A549 (cell line): ENCODE measurements at regions not wholly inside any gene's neighbourhood (a gene's known extent, or its start where the extent isn't known, plus 50 kb on each side); places are given as distances from the start of the nearest gene placed in this dataset.

Source experiments
- ATAC-seq, 2 experiments: fragments of 200-7000 bp in 1 of 2; fragments of >200 bp in 1 of 2; cut with Nextera tagmentation in 1 of 2; cut with Tn5 transposase in 1 of 2; 3 replicates each; pipeline versions ENCODE4 v1.8.0 to v1.9.1; 2018 to 2020; ENCODE audit warnings: mild to moderate bottlenecking in 1 of 2, moderate library complexity in 1 of 2
- CTCF ChIA-PET: fragments of 300-600 bp; sonication (Branson Sonifier 250); formaldehyde crosslinking; extraction: SDS; loops from one replicate; lab custom pipeline; 2021; ENCODE audit warnings: antibody characterized with exemption, inconsistent platforms; lab: Yijun Ruan, JAX
- POLR2A ChIA-PET: fragments of 350-600 bp; formaldehyde crosslinking; extraction: SDS; loops from one replicate; lab custom pipeline; 2021; ENCODE audit warnings: antibody characterized with exemption, inconsistent platforms; lab: Yijun Ruan, JAX
- DNase-seq, 2 experiments: peaks; one replicate each; pipeline versions ENCODE4 v3.0.0 to v3.0.0-alpha.2; 2011 to 2016; ENCODE audit warnings: low read depth in 1 of 2, low spot score in 1 of 2
- FAIRE-seq: peaks from 2 replicates; lab custom pipeline; 2011; peaks lifted over from hg19 to GRCh38; lab: Jason Lieb, UNC
- H3K27ac ChIP-seq, 2 experiments: fragments of >200 bp; sonication (Bioruptor Twin); formaldehyde crosslinking; 3 replicates each; pipeline ENCODE4 v1.5.1; 2016 to 2017
- H3K4me1 ChIP-seq: fragments of >200 bp; sonication (Bioruptor Twin); formaldehyde crosslinking; 3 replicates; pipeline ENCODE4 v1.6.1; 2016
- H3K4me2 ChIP-seq: fragments of >200 bp; sonication (Bioruptor Twin); formaldehyde crosslinking; 3 replicates; pipeline ENCODE4 v1.6.1; 2016
- H3K4me3 ChIP-seq: fragments of >200 bp; sonication (Bioruptor Twin); formaldehyde crosslinking; 3 replicates; pipeline ENCODE4 v1.5.1; 2016
- H3K9me3 ChIP-seq: fragments of >200 bp; sonication (Bioruptor Twin); formaldehyde crosslinking; 3 replicates; pipeline ENCODE4 v1.6.1; 2016
- ATOH8 ChIP-seq: fragments of 250-450 bp; sonication (Bioruptor Pico); IDR thresholded peaks from 2 replicates; pipeline ENCODE4 v1.5.0; 2020; ENCODE audit warnings: low read depth, mild to moderate bottlenecking, moderate library complexity
- CBX2 ChIP-seq: fragments of 200-600 bp; sonication (generic); IDR thresholded peaks from 2 replicates; pipeline ENCODE4 v1.6.1; 2016; ENCODE audit warnings: low read depth, mild to moderate bottlenecking, borderline replicate concordance
- CEBPB ChIP-seq, 2 experiments: fragments of >200 bp in 1 of 2; sonication (Bioruptor Twin) in 1 of 2; formaldehyde crosslinking in 1 of 2; IDR thresholded peaks; 2 replicates each; pipeline ENCODE4 v1.6.1; 2012 to 2016
- CHD4 ChIP-seq: fragments of 200-600 bp; sonication (generic); IDR thresholded peaks from 2 replicates; pipeline ENCODE4 v1.6.1; 2016; ENCODE audit warnings: antibody characterized with exemption, mild to moderate bottlenecking, borderline replicate concordance
- EHF ChIP-seq: fragments of 250-450 bp; sonication (Bioruptor Pico); IDR thresholded peaks from 2 replicates; pipeline ENCODE4 v1.5.0; 2020; ENCODE audit warnings: mild to moderate bottlenecking
- EP300 ChIP-seq, 2 experiments: fragments of >200 bp; sonication (Bioruptor Twin); formaldehyde crosslinking; IDR thresholded peaks; 2 replicates in 1 of 2; 3 replicates in 1 of 2; pipeline ENCODE4 v1.6.1; 2016 to 2017
- GATA3 ChIP-seq: IDR thresholded peaks from 2 replicates; pipeline ENCODE4 v1.6.1; 2012; ENCODE audit warnings: borderline replicate concordance
- HEYL ChIP-seq: fragments of 250-450 bp; sonication (Bioruptor Pico); IDR thresholded peaks from 2 replicates; pipeline ENCODE4 v1.8.0; 2021; ENCODE audit warnings: mild to moderate bottlenecking, moderate library complexity
- HOXB13 ChIP-seq: fragments of 250-450 bp; sonication (Bioruptor Pico); IDR thresholded peaks from 2 replicates; pipeline ENCODE4 v1.5.0; 2020; ENCODE audit warnings: low read depth, mild to moderate bottlenecking, moderate library complexity
- HOXB5 ChIP-seq: fragments of 250-450 bp; sonication (Bioruptor Pico); IDR thresholded peaks from 2 replicates; pipeline ENCODE4 v1.5.0; 2020; ENCODE audit warnings: mild to moderate bottlenecking, moderate library complexity
- JUN ChIP-seq, 2 experiments: fragments of >200 bp; sonication (Bioruptor Twin); formaldehyde crosslinking; IDR thresholded peaks; 2 replicates in 1 of 2; 3 replicates in 1 of 2; pipeline ENCODE4 v1.6.1; 2016 to 2017
- JUNB ChIP-seq: fragments of >200 bp; sonication (Bioruptor Twin); formaldehyde crosslinking; IDR thresholded peaks from 2 replicates; pipeline ENCODE4 v1.6.1; 2016
- KDM5A ChIP-seq: fragments of 200-600 bp; sonication (generic); IDR thresholded peaks from 2 replicates; pipeline ENCODE4 v1.6.1; 2016; ENCODE audit warnings: antibody characterized with exemption, mild to moderate bottlenecking
- MAFK ChIP-seq: fragments of 450-650 bp; IDR thresholded peaks from 2 replicates; pipeline ENCODE4 v1.6.1; 2014; ENCODE audit not compliant: partially characterized antibody
- MAX ChIP-seq: IDR thresholded peaks from 2 replicates; pipeline ENCODE4 v1.6.1; 2012
- NFE2L2 ChIP-seq: fragments of 150-350 bp; conservative IDR thresholded peaks from 2 replicates; pipeline ENCODE4 v1.6.1; 2014; ENCODE audit warnings: low read length
- PBX3 ChIP-seq: IDR thresholded peaks from 2 replicates; pipeline ENCODE4 v1.6.1; 2012
- POLR2A ChIP-seq: IDR thresholded peaks from 2 replicates; pipeline ENCODE4 v1.6.1; 2012; ENCODE audit warnings: mild to moderate bottlenecking, low read length
- REST ChIP-seq: fragments of 200-600 bp; sonication (generic); IDR thresholded peaks from 2 replicates; pipeline ENCODE4 v1.6.1; 2016; ENCODE audit warnings: antibody characterized with exemption, mild to moderate bottlenecking, moderate library complexity
- RFX5 ChIP-seq: fragments of 450-650 bp; IDR thresholded peaks from 2 replicates; pipeline ENCODE4 v1.7.1; 2014; ENCODE audit warnings: antibody characterized with exemption, mild to moderate bottlenecking, moderate library complexity
- RNF2 ChIP-seq: fragments of 200-600 bp; sonication (generic); IDR thresholded peaks from 2 replicates; pipeline ENCODE4 v1.6.1; 2016; ENCODE audit warnings: low read depth, mild to moderate bottlenecking, antibody characterized with exemption, moderate library complexity, borderline replicate concordance
- SREBF2 ChIP-seq: fragments of 450-650 bp; IDR thresholded peaks from 2 replicates; pipeline ENCODE4 v1.6.1; 2014; ENCODE audit warnings: mild to moderate bottlenecking, moderate library complexity
- TP53 ChIP-seq: fragments of 250-450 bp; sonication (Bioruptor Pico); IDR thresholded peaks from 2 replicates; pipeline ENCODE4 v1.5.0; 2021; ENCODE audit warnings: mild to moderate bottlenecking, moderate library complexity
- ZC3H11A ChIP-seq: fragments of 450-650 bp; IDR thresholded peaks from 2 replicates; pipeline ENCODE4 v1.6.1; 2014; ENCODE audit warnings: antibody characterized with exemption, mild to moderate bottlenecking
- ZFP36 ChIP-seq: fragments of 450-650 bp; IDR thresholded peaks from 2 replicates; pipeline ENCODE4 v1.6.1; 2014; ENCODE audit warnings: borderline replicate concordance; ENCODE audit not compliant: partially characterized antibody
- ZNF302 ChIP-seq: fragments of 250-450 bp; sonication (Bioruptor Pico); IDR thresholded peaks from 2 replicates; pipeline ENCODE4 v1.9.0; 2021; ENCODE audit warnings: inconsistent platforms, mild to moderate bottlenecking, moderate library complexity
- ZSCAN20 ChIP-seq: fragments of 250-450 bp; sonication (Bioruptor Pico); IDR thresholded peaks from 2 replicates; pipeline ENCODE4 v1.8.0; 2022; ENCODE audit warnings: mild to moderate bottlenecking, moderate library complexity
- whole genome bisulfite sequencing: methylation state at CpG from one replicate; pipeline ENCODE4 v1.1.6; 2017; ENCODE audit errors: missing lambda C conversion rate; 5-methylcytosine and 5-hydroxymethylcytosine counted together

- 84% methylated on average over 9 of the region's 9 CpGs for WGBS
- DNase-seq, result no peak
- CTCF ChIA-PET, result no interaction called here
- POLR2A ChIA-PET, result no interaction called here
- Histone ChIP-seq H3K4me3 (no peak overlapping the region), H3K9me3 (no peaks in the 10 kb centered on the region), H3K4me2 (no peak overlapping the region), H3K27ac (no peak overlapping the region), H3K4me1 (no peaks in the 10 kb centered on the region)
- peak; percentile 74 for FAIRE-seq
- ATAC-seq, result no peak
- TF ChIP-seq ZNF302, result no peak
- TF ChIP-seq JUNB, result no peak
- no peak for TF ChIP-seq SREBF2
- no peak for TF ChIP-seq RNF2
- TF ChIP-seq MAX, result no peak
- no peak for TF ChIP-seq PBX3
- no peak for TF ChIP-seq HOXB13 (CRISPR knock-in tag)
- TF ChIP-seq NFE2L2, result no peak
Measured at GRCh38 chr15:70396807-70397206, 299.1 kb upstream of the TLE3 start.

- Histone ChIP-seq H3K4me1 (no peaks in the 10 kb centered on the region), H3K27ac (no peak overlapping the region), H3K4me3 (no peak overlapping the region), H3K4me2 (no peak overlapping the region), H3K9me3 (peaks cover 3% of the 10 kb centered on the region; the same call in 1 of the 3 replicates)
- TF ChIP-seq POLR2A (no peak), CBX2 (no peak), ZSCAN20 (no peak), TP53 (no peak), JUN (IDR thresholded peaks at IDR 0.05) (no peak), ATOH8 (CRISPR knock-in tag) (no peak), HEYL (no peak), HOXB5 (CRISPR knock-in tag) (no peak), EHF (no peak), RFX5 (no peak), SREBF2 (no peak)
- ChIA-PET POLR2A (no interaction called here), CTCF (no interaction called here)
- WGBS, result 85% methylated on average over 11 of the region's 11 CpGs
- ATAC-seq (no peak), DNase-seq (no peak), FAIRE-seq (no peak)
Measured at GRCh38 chr15:70395164-70395563, 297.4 kb upstream of the TLE3 start.

GRCh38 chr15:70390723-70391122 is 293.0 kb upstream of the TLE3 start:
- TF ChIP-seq GATA3 (no peak), ZFP36 (peak; percentile 44)
- Histone ChIP-seq H3K4me3 (no peak overlapping the region), H3K4me2 (no peak overlapping the region), H3K27ac (no peak overlapping the region), H3K9me3 (peaks cover 3% of the 10 kb centered on the region; the same call in 1 of the 3 replicates), H3K4me1 (no peaks in the 10 kb centered on the region)
- no peak for DNase-seq
- ChIA-PET POLR2A (no interaction called here), CTCF (interaction anchor here (0.5 to 2.9 kb wide), 6 partner anchors 14 to 246 kb away, joined by 3 to 10 read pairs (median 4); no protein-coding TSS in a partner anchor)
- FAIRE-seq, result peak; percentile 87
- no peak for ATAC-seq

- no peak for DNase-seq
- POLR2A ChIA-PET, result no interaction called here
- WGBS, result 70% methylated on average over 2 of the region's 2 CpGs
- TF ChIP-seq NFE2L2 (no peak), EP300 (IDR thresholded peaks at IDR 0.05) (no peak), KDM5A (no peak), REST (no peak), MAFK (no peak), CHD4 (no peak), ATOH8 (CRISPR knock-in tag) (no peak), CEBPB (IDR thresholded peaks at IDR 0.05) (no peak), ZC3H11A (no peak)
Measured at GRCh38 chr15:70387993-70388392, 290.3 kb upstream of the TLE3 start.

More at GRCh38 chr15:70387993-70388392, 290.3 kb upstream of the TLE3 start:
- Histone ChIP-seq H3K4me1 (no peaks in the 10 kb centered on the region), H3K9me3 (peaks cover 3% of the 10 kb centered on the region; the same call in 1 of the 3 replicates), H3K4me3 (no peak overlapping the region), H3K4me2 (no peak overlapping the region), H3K27ac (no peak overlapping the region)
- CTCF ChIA-PET, result interaction anchor here (0.9 kb wide), 1 partner anchor 72 kb away, joined by 3 read pairs; no protein-coding TSS in a partner anchor
- ATAC-seq (no peak), FAIRE-seq (no peak)
